B cell (primary cell): ENCODE measurements at regions not wholly inside any gene's neighbourhood (a gene's known extent, or its start where the extent isn't known, plus 50 kb on each side); places are given as distances from the start of the nearest gene placed in this dataset.

Experiments used
- ATAC-seq: fragments of 200-7000 bp; cut with Tn5 transposase; one replicate; pipeline ENCODE4 v1.10.0; 2021; ENCODE audit warnings: low read depth, mild to moderate bottlenecking, moderate number of reproducible peaks, moderate library complexity
- CTCF ChIA-PET: fragments of 350-600 bp; sonication (Branson Sonifier 250); formaldehyde crosslinking; loops from one replicate; lab custom pipeline; 2021; ENCODE audit warnings: antibody characterized with exemption, inconsistent platforms; lab: Charles Lee
- POLR2A ChIA-PET: fragments of 350-600 bp; sonication (Branson Sonifier 250); formaldehyde crosslinking; loops from one replicate; lab custom pipeline; 2021; ENCODE audit warnings: antibody characterized with exemption; lab: Charles Lee
- DNase-seq: peaks from one replicate; pipeline ENCODE4 v3.0.0; 2013
- H2AFZ ChIP-seq: 2 replicates; pipeline ENCODE4 v1.6.1; 2012; ENCODE audit warnings: mild to moderate bottlenecking, low read depth, low read length; ENCODE audit not compliant: insufficient read depth, poor library complexity, severe bottlenecking
- H3K27ac ChIP-seq, 2 donors: 1 replicate in 1 of 2; 2 replicates in 1 of 2; pipeline ENCODE4 v1.5.1; 2012 to 2013; ENCODE audit warnings: low read length in 2 of 2, mild to moderate bottlenecking in 2 of 2, moderate library complexity in 1 of 2
- H3K27me3 ChIP-seq, 4 experiments: fragments of 200-600 bp in 1 of 4; sonication (generic) in 1 of 4; replicated peaks in 1 of 4; 1 replicate in 2 of 4; 2 replicates in 2 of 4; pipeline versions ENCODE4 v1.6.1 to v1.7.0; 2013 to 2016; ENCODE audit warnings: low read length in 3 of 4, mild to moderate bottlenecking in 2 of 4, mixed read lengths in 1 of 4, moderate library complexity in 1 of 4; ENCODE audit not compliant: insufficient read depth in 4 of 4, control insufficient read depth in 3 of 4; ENCODE audit errors: control extremely low read depth in 1 of 4
- H3K36me3 ChIP-seq, 2 experiments: replicated peaks in 1 of 2; 1 replicate in 1 of 2; 2 replicates in 1 of 2; pipeline versions ENCODE4 v1.6.1 to v1.7.1; 2013; ENCODE audit warnings: low read length in 1 of 2; ENCODE audit not compliant: insufficient read depth in 2 of 2, control insufficient read depth in 1 of 2; ENCODE audit errors: control extremely low read depth in 1 of 2, extremely low read depth in 1 of 2
- H3K4me1 ChIP-seq, 2 donors: fragments of 200-600 bp in 1 of 2; sonication (generic) in 1 of 2; 1 replicate in 1 of 2; 2 replicates in 1 of 2; pipeline versions ENCODE4 v1.5.1 to v1.6.1; 2013 to 2017; ENCODE audit warnings: low read length in 2 of 2; ENCODE audit not compliant: control insufficient read depth in 2 of 2, insufficient read depth in 2 of 2
- H3K4me2 ChIP-seq: replicated peaks from 2 replicates; pipeline ENCODE3; 2012; ENCODE audit warnings: mild to moderate bottlenecking, low read depth, low read length; ENCODE audit not compliant: poor library complexity, severe bottlenecking
- H3K4me3 ChIP-seq, 5 experiments: fragments of 200-600 bp in 1 of 5; sonication (generic) in 1 of 5; 1 replicate in 3 of 5; 2 replicates in 2 of 5; pipeline versions ENCODE4 v1.5.1 to v1.7.0; 2011 to 2016; ENCODE audit warnings: low read length in 4 of 5, mild to moderate bottlenecking in 4 of 5, low read depth in 2 of 5, control low read depth in 1 of 5, moderate library complexity in 1 of 5; ENCODE audit not compliant: insufficient read depth in 1 of 5; ENCODE audit errors: control extremely low read depth in 1 of 5, extremely low read depth in 1 of 5
- H3K79me2 ChIP-seq: fragments of 200-600 bp; sonication (generic); one replicate; pipeline ENCODE4 v1.6.0; 2016; ENCODE audit warnings: low read length; ENCODE audit not compliant: control insufficient read depth, insufficient read depth
- H3K9ac ChIP-seq: fragments of 200-600 bp; sonication (generic); 2 replicates; pipeline ENCODE4 v1.6.1; 2017; ENCODE audit warnings: mild to moderate bottlenecking, low read length, moderate library complexity
- H3K9me3 ChIP-seq, 3 donors: one replicate each; pipeline versions ENCODE4 v1.6.1 to v1.7.1; 2013; ENCODE audit warnings: low read length in 2 of 3; ENCODE audit not compliant: control insufficient read depth in 2 of 3, insufficient read depth in 1 of 3; ENCODE audit errors: control extremely low read depth in 1 of 3
- H4K20me1 ChIP-seq: 2 replicates; pipeline ENCODE4 v1.6.0; 2012; ENCODE audit warnings: mild to moderate bottlenecking, low read length; ENCODE audit not compliant: insufficient read depth, control insufficient read depth, poor library complexity, severe bottlenecking
- H3K27ac Mint-ChIP-seq: one replicate; pipeline ENCODE4 v1.8.0; 2021; ENCODE audit warnings: mixed read lengths
- H3K27me3 Mint-ChIP-seq: one replicate; pipeline ENCODE4 v1.8.0; 2021; ENCODE audit warnings: mixed read lengths
- H3K4me1 Mint-ChIP-seq: one replicate; pipeline ENCODE4 v1.8.0; 2021; ENCODE audit warnings: mixed read lengths
- H3K4me3 Mint-ChIP-seq: one replicate; pipeline ENCODE4 v1.8.0; 2021; ENCODE audit warnings: mixed read lengths
- H3K9me3 Mint-ChIP-seq: one replicate; pipeline ENCODE4 v1.8.0; 2022; ENCODE audit warnings: mixed read lengths; ENCODE audit not compliant: insufficient read depth
- EZH2 ChIP-seq: IDR thresholded peaks from 2 replicates; pipeline ENCODE4 v1.6.1; 2012; ENCODE audit warnings: borderline replicate concordance, low read depth, mild to moderate bottlenecking, moderate library complexity, low read length; ENCODE audit not compliant: insufficient read depth, poor library complexity, severe bottlenecking
- WGBS: methylation state at CpG from one replicate; pipeline ENCODE4 v1.1.5; 2013; ENCODE audit warnings: missing lambda C conversion rate; ENCODE audit not compliant: insufficient coverage; 5-methylcytosine and 5-hydroxymethylcytosine counted together
- intact Hi-C: fragments of 100-400 bp; cut with micrococcal nuclease; formaldehyde crosslinking; loops from one replicate; pipeline ENCODE4 v1.10.0; 2022
- TF ChIP-seq, protein P1 (sequence below): fragments of 200-600 bp; IDR thresholded peaks from one replicate; pipeline ENCODE4 v1.8.0; 2022; ENCODE audit warnings: antibody characterized with exemption, mild to moderate bottlenecking

DNA sequence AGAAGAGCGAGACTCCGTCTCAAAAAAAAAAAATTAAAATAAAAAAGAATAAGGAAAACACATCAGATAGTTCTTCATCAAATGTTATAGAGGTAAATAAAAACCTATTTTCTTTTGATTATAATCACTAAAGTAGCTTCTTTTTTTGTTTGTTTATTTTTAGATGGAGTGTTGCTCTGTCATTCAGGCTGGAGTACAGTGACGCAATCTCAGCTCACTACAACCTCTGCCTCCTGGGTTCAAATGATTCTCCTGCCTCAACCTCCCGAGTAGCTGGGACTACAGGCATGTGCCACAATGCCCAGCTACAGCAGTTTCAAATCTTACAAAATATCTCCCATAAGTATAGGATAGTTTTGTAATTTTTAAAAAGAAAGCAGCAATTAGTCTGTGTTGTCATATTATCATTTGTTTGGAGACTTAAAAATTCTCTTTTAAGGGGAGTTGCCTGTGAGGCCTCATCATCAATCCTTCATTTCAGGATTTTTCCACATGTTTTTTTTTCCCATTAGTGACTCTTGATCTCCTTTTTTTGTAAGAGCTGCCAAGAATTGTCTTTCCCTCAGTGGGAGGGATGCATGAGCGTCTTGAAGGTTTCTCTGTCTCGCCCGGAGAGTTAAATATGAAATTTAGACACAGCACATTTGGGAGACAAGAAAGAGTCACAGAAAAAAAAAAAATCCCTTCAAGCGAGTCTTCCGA lies 275.9 kb downstream of the CDCA7 start:
- CTCF ChIA-PET, result no interaction called here
- no peaks in the 10 kb centered on the region for H3K9me3 ChIP-seq

DNA sequence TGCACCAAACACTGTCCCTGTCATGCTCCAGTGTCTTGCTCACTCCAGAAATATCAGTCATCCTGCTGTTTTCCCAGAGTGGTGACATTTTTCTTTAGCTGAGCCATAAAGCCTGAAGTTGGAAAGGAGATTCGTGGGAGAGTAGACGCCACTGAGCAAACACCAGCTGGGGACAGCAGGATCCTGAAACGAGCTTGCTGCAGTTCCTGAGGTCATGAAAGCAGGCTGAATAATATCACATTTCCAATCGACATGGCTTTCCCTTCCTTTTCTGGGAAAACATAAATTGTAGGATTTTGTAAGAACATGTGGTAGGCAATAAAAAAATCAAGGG lies 276.4 kb downstream of the CDCA7 start:
- DNase-seq (no peak), ATAC-seq (no peak)
- H3K4me2 ChIP-seq, result no peak overlapping the region
- POLR2A ChIA-PET, result no interaction called here
- no peaks in the 10 kb centered on the region for H3K4me1 Mint-ChIP-seq
- H3K4me3 Mint-ChIP-seq, result no peak overlapping the region
- H4K20me1 ChIP-seq, result no peaks in the 10 kb centered on the region
- H3K9ac ChIP-seq, result no peak overlapping the region
- H3K4me1 ChIP-seq, result no peaks in the 10 kb centered on the region
- no peak overlapping the region for H3K27ac Mint-ChIP-seq
- H3K79me2 ChIP-seq, result no peaks in the 10 kb centered on the region
- H3K27me3 ChIP-seq, result peaks cover 0 to 5% (median 0%) of the 10 kb centered on the region in 4 experiments
- TF ChIP-seq, protein P1, sequence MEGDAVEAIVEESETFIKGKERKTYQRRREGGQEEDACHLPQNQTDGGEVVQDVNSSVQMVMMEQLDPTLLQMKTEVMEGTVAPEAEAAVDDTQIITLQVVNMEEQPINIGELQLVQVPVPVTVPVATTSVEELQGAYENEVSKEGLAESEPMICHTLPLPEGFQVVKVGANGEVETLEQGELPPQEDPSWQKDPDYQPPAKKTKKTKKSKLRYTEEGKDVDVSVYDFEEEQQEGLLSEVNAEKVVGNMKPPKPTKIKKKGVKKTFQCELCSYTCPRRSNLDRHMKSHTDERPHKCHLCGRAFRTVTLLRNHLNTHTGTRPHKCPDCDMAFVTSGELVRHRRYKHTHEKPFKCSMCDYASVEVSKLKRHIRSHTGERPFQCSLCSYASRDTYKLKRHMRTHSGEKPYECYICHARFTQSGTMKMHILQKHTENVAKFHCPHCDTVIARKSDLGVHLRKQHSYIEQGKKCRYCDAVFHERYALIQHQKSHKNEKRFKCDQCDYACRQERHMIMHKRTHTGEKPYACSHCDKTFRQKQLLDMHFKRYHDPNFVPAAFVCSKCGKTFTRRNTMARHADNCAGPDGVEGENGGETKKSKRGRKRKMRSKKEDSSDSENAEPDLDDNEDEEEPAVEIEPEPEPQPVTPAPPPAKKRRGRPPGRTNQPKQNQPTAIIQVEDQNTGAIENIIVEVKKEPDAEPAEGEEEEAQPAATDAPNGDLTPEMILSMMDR, result no peak
- TF ChIP-seq EZH2, result no peak
- no peaks in the 10 kb centered on the region for H3K36me3 ChIP-seq
- H3K4me3 ChIP-seq, result no peak overlapping the region
- no peak overlapping the region for H3K27ac ChIP-seq
- no peaks in the 10 kb centered on the region for H3K9me3 Mint-ChIP-seq
- H2AFZ ChIP-seq, result no peak overlapping the region
- H3K27me3 Mint-ChIP-seq, result peaks cover 38% of the 10 kb centered on the region
- CTCF ChIA-PET, result no interaction called here
- WGBS, result 100% methylated on average over 1 of the region's 4 CpGs
- intact Hi-C loops, result no loop called here
- H3K9me3 ChIP-seq, result no peaks in the 10 kb centered on the region

More for the DNA sequence above, 275.9 kb downstream of the CDCA7 start:
- H3K79me2 ChIP-seq, result no peaks in the 10 kb centered on the region
- no peak overlapping the region for H3K4me3 Mint-ChIP-seq
- no peak for ATAC-seq
- H3K4me1 Mint-ChIP-seq, result no peaks in the 10 kb centered on the region
- H3K27me3 ChIP-seq, result peaks cover 0 to 5% (median 0%) of the 10 kb centered on the region in 4 experiments
- H2AFZ ChIP-seq, result no peak overlapping the region
- WGBS, result 100% methylated on average over 5 of the region's 9 CpGs
- no peak for DNase-seq
- H3K9ac ChIP-seq, result no peak overlapping the region
- no peaks in the 10 kb centered on the region for H3K36me3 ChIP-seq
- H3K4me2 ChIP-seq, result no peak overlapping the region
- no peaks in the 10 kb centered on the region for H3K4me1 ChIP-seq
- no peaks in the 10 kb centered on the region for H4K20me1 ChIP-seq
- intact Hi-C loops, result no loop called here
- H3K27me3 Mint-ChIP-seq, result peaks cover 41% of the 10 kb centered on the region
- TF ChIP-seq EZH2, result no peak
- TF ChIP-seq, protein P1, result no peak
- H3K9me3 Mint-ChIP-seq, result no peaks in the 10 kb centered on the region
- POLR2A ChIA-PET, result no interaction called here
- no peak overlapping the region for H3K27ac Mint-ChIP-seq
- no peak overlapping the region for H3K4me3 ChIP-seq
- H3K27ac ChIP-seq, result no peak overlapping the region
